ENCODE measurements at regions not wholly inside any gene's neighbourhood (a gene's known extent, or its start where the extent isn't known, plus 50 kb on each side); places are given as distances from the start of the nearest gene placed in this dataset.

DNA sequence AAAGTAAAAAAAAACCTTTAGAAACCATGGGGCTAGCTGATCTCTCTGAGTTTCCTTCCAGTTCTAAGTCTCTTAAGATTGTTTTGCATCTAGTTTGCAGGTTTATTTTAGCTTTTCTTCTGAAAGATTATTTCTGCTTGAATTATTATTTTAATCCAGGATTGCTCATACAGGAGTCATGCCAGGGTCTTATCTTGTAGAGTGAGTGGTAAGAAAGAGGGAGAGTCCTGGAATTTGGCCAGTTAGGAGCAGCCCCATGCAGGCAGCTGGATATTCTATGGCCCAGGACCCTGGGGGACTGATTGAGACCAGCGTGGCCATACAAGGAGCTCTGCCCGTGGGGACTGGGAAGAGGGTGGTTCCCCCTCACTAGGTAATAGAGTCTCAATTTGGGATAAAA is 178.9 kb upstream of the HEY2 start:
- Histone ChIP-seq H3K9ac (no peak overlapping the region), H3K79me2 (ENCODE audit: insufficient read depth, low read depth) (no peaks in the 10 kb centered on the region), H3K27me3 (ENCODE audit: insufficient read depth, low read depth) (no peaks in the 10 kb centered on the region), H3K4me2 (no peak overlapping the region), H4K20me1 (ENCODE audit: insufficient read depth) (no peaks in the 10 kb centered on the region), H3K27ac (no peak overlapping the region), H3K4me3 (IDR thresholded peaks at IDR 0.05; ENCODE audit: insufficient read depth, low read depth, low read length) (no peak overlapping the region), H3K36me3 (ENCODE audit: insufficient read depth) (no peaks in the 10 kb centered on the region), H3K4me1 (ENCODE audit: low read depth, poor library complexity, severe bottlenecking) (no peaks in the 10 kb centered on the region), H2AFZ (ENCODE audit: low read depth) (no peak overlapping the region)
- TF ChIP-seq, protein P1, sequence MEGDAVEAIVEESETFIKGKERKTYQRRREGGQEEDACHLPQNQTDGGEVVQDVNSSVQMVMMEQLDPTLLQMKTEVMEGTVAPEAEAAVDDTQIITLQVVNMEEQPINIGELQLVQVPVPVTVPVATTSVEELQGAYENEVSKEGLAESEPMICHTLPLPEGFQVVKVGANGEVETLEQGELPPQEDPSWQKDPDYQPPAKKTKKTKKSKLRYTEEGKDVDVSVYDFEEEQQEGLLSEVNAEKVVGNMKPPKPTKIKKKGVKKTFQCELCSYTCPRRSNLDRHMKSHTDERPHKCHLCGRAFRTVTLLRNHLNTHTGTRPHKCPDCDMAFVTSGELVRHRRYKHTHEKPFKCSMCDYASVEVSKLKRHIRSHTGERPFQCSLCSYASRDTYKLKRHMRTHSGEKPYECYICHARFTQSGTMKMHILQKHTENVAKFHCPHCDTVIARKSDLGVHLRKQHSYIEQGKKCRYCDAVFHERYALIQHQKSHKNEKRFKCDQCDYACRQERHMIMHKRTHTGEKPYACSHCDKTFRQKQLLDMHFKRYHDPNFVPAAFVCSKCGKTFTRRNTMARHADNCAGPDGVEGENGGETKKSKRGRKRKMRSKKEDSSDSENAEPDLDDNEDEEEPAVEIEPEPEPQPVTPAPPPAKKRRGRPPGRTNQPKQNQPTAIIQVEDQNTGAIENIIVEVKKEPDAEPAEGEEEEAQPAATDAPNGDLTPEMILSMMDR (conservative IDR thresholded peaks at IDR 0.05; ENCODE audit: low read depth, low read length): no peak

DNA sequence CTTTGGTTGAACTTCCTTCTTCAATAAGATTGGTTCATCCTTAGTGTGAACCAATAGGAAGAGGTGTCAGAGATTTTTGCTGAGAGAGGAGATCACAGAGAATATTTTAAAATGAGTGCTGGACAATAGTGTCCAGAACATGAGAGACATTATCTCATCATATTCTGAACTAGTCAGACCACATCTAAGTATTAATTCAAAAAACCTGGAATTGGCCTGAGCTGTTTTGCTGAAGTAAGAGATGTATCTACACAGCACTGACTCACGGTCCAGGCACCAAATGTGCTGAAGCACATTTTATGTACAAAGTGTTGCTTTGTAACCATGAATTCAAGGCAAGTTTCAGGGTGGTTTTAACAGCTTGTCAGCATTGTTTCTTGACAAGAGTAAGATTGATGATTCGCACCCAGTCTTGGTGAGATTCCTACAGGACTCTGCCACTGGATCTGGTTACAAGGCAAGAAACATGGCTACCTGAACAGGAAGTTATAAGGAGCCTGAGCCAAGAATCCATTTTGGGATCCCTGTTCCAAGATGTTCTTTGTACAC is 178.2 kb upstream of the HEY2 start:
- H4K20me1 ChIP-seq (ENCODE audit: insufficient read depth): no peaks in the 10 kb centered on the region
- no peak overlapping the region for H3K27ac ChIP-seq
- no peaks in the 10 kb centered on the region for H3K36me3 ChIP-seq (ENCODE audit: insufficient read depth)
- H3K4me1 ChIP-seq (ENCODE audit: low read depth, poor library complexity, severe bottlenecking): no peaks in the 10 kb centered on the region
- TF ChIP-seq, protein P1 (conservative IDR thresholded peaks at IDR 0.05; ENCODE audit: low read depth, low read length): no peak
- H3K27me3 ChIP-seq (ENCODE audit: insufficient read depth, low read depth): no peaks in the 10 kb centered on the region
- no peak overlapping the region for H3K9ac ChIP-seq
- H2AFZ ChIP-seq (ENCODE audit: low read depth): no peak overlapping the region
- H3K4me3 ChIP-seq (IDR thresholded peaks at IDR 0.05; ENCODE audit: insufficient read depth, low read depth, low read length): no peak overlapping the region
- H3K4me2 ChIP-seq: no peak overlapping the region
- no peaks in the 10 kb centered on the region for H3K79me2 ChIP-seq (ENCODE audit: insufficient read depth, low read depth)

DNA sequence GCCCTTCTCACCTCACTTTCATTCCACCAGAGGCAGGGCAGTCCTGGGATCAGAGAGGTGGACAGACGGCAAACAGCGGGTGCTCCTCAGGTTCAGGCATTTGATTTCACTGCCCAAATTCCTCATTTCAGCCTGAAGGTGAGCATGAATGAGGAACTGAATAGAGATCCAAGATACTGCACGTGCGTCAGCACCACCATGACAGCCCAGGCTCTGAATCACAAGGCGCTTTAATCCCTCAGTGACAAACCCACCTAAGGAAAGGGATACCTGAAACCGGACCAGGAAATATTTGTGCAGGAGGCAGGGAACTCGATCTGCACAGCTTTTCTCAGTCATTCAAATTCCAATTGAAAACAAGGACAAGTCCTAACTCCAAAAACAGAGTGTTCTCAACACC is 174.8 kb upstream of the HEY2 start:
- H3K4me1 ChIP-seq (ENCODE audit: low read depth, poor library complexity, severe bottlenecking): no peaks in the 10 kb centered on the region
- no peak overlapping the region for H3K4me2 ChIP-seq
- no peak overlapping the region for H3K27ac ChIP-seq
- H2AFZ ChIP-seq (ENCODE audit: low read depth): no peak overlapping the region
- H3K27me3 ChIP-seq (ENCODE audit: insufficient read depth, low read depth): no peaks in the 10 kb centered on the region
- no peaks in the 10 kb centered on the region for H3K36me3 ChIP-seq (ENCODE audit: insufficient read depth)
- no peak overlapping the region for H3K4me3 ChIP-seq (IDR thresholded peaks at IDR 0.05; ENCODE audit: insufficient read depth, low read depth, low read length)
- H4K20me1 ChIP-seq (ENCODE audit: insufficient read depth): no peaks in the 10 kb centered on the region
- no peak overlapping the region for H3K9ac ChIP-seq
- TF ChIP-seq, protein P1 (conservative IDR thresholded peaks at IDR 0.05; ENCODE audit: low read depth, low read length): no peak
- H3K79me2 ChIP-seq (ENCODE audit: insufficient read depth, low read depth): no peaks in the 10 kb centered on the region

DNA sequence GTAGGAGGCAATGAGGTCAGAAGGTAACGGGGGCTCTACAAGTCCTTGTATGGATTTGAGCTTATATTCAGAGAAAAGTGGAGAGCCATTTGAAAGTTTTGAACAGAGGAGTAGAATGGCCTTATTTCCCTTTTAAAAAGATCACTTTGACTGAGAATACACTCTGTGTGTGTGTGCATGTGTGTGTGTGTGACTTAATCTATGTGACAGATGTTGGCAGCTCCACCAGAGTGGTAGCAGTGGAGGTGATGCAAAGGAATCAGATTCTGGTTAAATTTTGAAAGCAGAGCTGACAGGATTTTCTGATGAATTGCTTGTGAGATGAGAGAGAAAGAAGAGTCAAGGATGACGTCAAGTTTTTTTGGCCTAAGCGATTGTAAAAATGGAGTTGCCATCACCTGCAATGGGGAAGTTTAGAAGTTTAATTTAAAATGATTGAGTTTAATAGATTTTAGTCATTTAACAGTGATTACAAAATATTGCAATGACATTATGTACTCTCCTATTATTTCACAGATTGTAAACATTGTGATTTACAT is 172.2 kb upstream of the HEY2 start:
- Histone ChIP-seq H3K4me1 (ENCODE audit: low read depth, poor library complexity, severe bottlenecking) (no peaks in the 10 kb centered on the region), H4K20me1 (ENCODE audit: insufficient read depth) (no peaks in the 10 kb centered on the region), H3K36me3 (ENCODE audit: insufficient read depth) (no peaks in the 10 kb centered on the region), H3K27me3 (ENCODE audit: insufficient read depth, low read depth) (no peaks in the 10 kb centered on the region), H3K4me3 (IDR thresholded peaks at IDR 0.05; ENCODE audit: insufficient read depth, low read depth, low read length) (no peak overlapping the region), H3K27ac (no peak overlapping the region), H3K9ac (no peak overlapping the region), H3K4me2 (no peak overlapping the region), H3K79me2 (ENCODE audit: insufficient read depth, low read depth) (no peaks in the 10 kb centered on the region), H2AFZ (ENCODE audit: low read depth) (no peak overlapping the region)
- TF ChIP-seq, protein P1 (conservative IDR thresholded peaks at IDR 0.05; ENCODE audit: low read depth, low read length): no peak

Data from KMS-11 (cell line).